Transverse colon (tissue), 4 donors: ENCODE measurements at regions not wholly inside any gene's neighbourhood (a gene's known extent, or its start where the extent isn't known, plus 50 kb on each side); places are given as distances from the start of the nearest gene placed in this dataset.

ENCODE experiments used
- DNase-seq: peaks from one replicate; pipeline ENCODE4 v3.0.0-alpha.2; 2019
- H3K27ac ChIP-seq, 4 donors: fragments of 200-600 bp; sonication (generic); 2 replicates each; pipeline ENCODE4 v1.5.1; 2016 to 2018; ENCODE audit warnings: inconsistent platforms in 4 of 4
- H3K27me3 ChIP-seq: fragments of 200-600 bp; sonication (generic); 2 replicates; pipeline ENCODE4 v1.5.1; 2017; ENCODE audit warnings: inconsistent platforms
- H3K36me3 ChIP-seq, 4 donors: fragments of 200-600 bp; sonication (generic); 2 replicates each; pipeline ENCODE4 v1.5.1; 2017 to 2019; ENCODE audit warnings: inconsistent platforms in 4 of 4
- H3K4me1 ChIP-seq, 4 donors: fragments of 200-600 bp; sonication (generic); 2 replicates each; pipeline ENCODE4 v1.5.1; 2017 to 2020; ENCODE audit warnings: inconsistent platforms in 4 of 4
- H3K4me3 ChIP-seq, 4 donors: fragments of 200-600 bp; sonication (generic); 1 replicate in 1 of 4; 2 replicates in 3 of 4; pipeline versions ENCODE4 v1.5.1 to v1.6.1; 2017 to 2019; ENCODE audit warnings: inconsistent platforms in 4 of 4
- H3K9me3 ChIP-seq, 2 donors: fragments of 200-600 bp; sonication (generic); 2 replicates each; pipeline ENCODE4 v1.5.1; 2017 to 2019; ENCODE audit warnings: inconsistent platforms in 2 of 2
- CTCF ChIP-seq, 5 experiments: fragments of 200-600 bp in 3 of 5; fragments of 450-650 bp in 2 of 5; sonication (generic) in 3 of 5; IDR thresholded peaks; 1 replicate in 2 of 5; 2 replicates in 3 of 5; pipeline ENCODE4 v1.5.1; 2016 to 2017; ENCODE audit warnings: antibody characterized with exemption in 5 of 5, inconsistent platforms in 3 of 5, mild to moderate bottlenecking in 2 of 5, moderate library complexity in 1 of 5
- EP300 ChIP-seq: sonication (generic); formaldehyde crosslinking; IDR thresholded peaks from one replicate; pipeline ENCODE4 v1.6.1; 2017; ENCODE audit warnings: antibody characterized with exemption, low read depth
- POLR2A ChIP-seq: fragments of 450-650 bp; IDR thresholded peaks from one replicate; pipeline ENCODE4 v1.6.1; 2016; ENCODE audit warnings: antibody characterized with exemption, mild to moderate bottlenecking, moderate library complexity
- POLR2AphosphoS5 ChIP-seq, 3 donors: sonication (generic); formaldehyde crosslinking; IDR thresholded peaks; one replicate each; pipeline ENCODE4 v1.6.1; 2016; ENCODE audit warnings: antibody characterized with exemption in 3 of 3
- WGBS, 2 donors: methylation state at CpG; one replicate each; pipeline ENCODE4 v1.1.5; 2018; ENCODE audit warnings: low coverage in 1 of 2; 5-methylcytosine and 5-hydroxymethylcytosine counted together
- in situ Hi-C, 4 donors: fragments of 200-750 bp; cut with MboI; loops; one replicate each; pipeline versions ENCODE4 v1.15.0 to v1.15.1; 2017; ENCODE audit warnings: low sequenced_read_pairs in 3 of 4, low pct_ligation_motif_present in 1 of 4, low pct_unique_long_range_greater_than_20kb in 1 of 4
- intact Hi-C: fragments of 100-400 bp; cut with DNase I; formaldehyde crosslinking; loops from one replicate; pipeline ENCODE4 v1.15.1; 2023; ENCODE audit warnings: low total_unique reads

GRCh38 chr2:215511454-215512346 is 75.8 kb upstream of the FN1 start:
- intact Hi-C loops, result no loop called here
- 87% methylated on average over 5 to 6 of the region's 6 CpGs for WGBS, 2 donors
- no peak for DNase-seq
- no peak overlapping the region for H3K27ac ChIP-seq
- no peaks in the 10 kb centered on the region for H3K27me3 ChIP-seq
- H3K4me1 ChIP-seq, result peaks cover 0 to 11% (median under 1%) of the 10 kb centered on the region in 4 donors
- no peak for TF ChIP-seq POLR2A
- TF ChIP-seq POLR2AphosphoS5 (IDR thresholded peaks at IDR 0.05), result no peak
- TF ChIP-seq CTCF (IDR thresholded peaks at IDR 0.05), result no peak
- no peak for TF ChIP-seq EP300
- no peaks in the 10 kb centered on the region for H3K36me3 ChIP-seq
- H3K9me3 ChIP-seq, result no peaks in the 10 kb centered on the region
- in situ Hi-C loops, result no loop called here
- H3K4me3 ChIP-seq, result no peak overlapping the region

- Histone ChIP-seq H3K4me1 (peaks cover 0 to 24% (median 10%) of the 10 kb centered on the region in 4 donors), H3K27me3 (no peaks in the 10 kb centered on the region), H3K4me3 (no peak overlapping the region), H3K36me3 (no peaks in the 10 kb centered on the region), H3K9me3 (no peaks in the 10 kb centered on the region), H3K27ac (no peak overlapping the region)
- no peak for DNase-seq
- TF ChIP-seq POLR2A (no peak), CTCF (IDR thresholded peaks at IDR 0.05) (no peak), POLR2AphosphoS5 (IDR thresholded peaks at IDR 0.05) (no peak), EP300 (no peak)
- in situ Hi-C loops, result no loop called here
- WGBS, 2 donors, result 38 to 57% methylated on average over 3 of the region's 3 CpGs
- intact Hi-C loops, result no loop called here
These were observed 72.0 kb upstream of the FN1 start for GRCh38 chr2:215507836-215508235.

- DNase-seq, result no peak
- intact Hi-C loops (no loop called here), in situ Hi-C loops (no loop called here)
- peaks cover 0 to 24% (median 10%) of the 10 kb centered on the region in 4 donors for H3K4me1 ChIP-seq
- H3K27ac ChIP-seq, result no peak overlapping the region
- TF ChIP-seq CTCF (IDR thresholded peaks at IDR 0.05), result no peak
- TF ChIP-seq EP300, result no peak
- TF ChIP-seq POLR2A, result no peak
- no peak for TF ChIP-seq POLR2AphosphoS5 (IDR thresholded peaks at IDR 0.05)
- H3K27me3 ChIP-seq, result no peaks in the 10 kb centered on the region
- no peaks in the 10 kb centered on the region for H3K36me3 ChIP-seq
- H3K9me3 ChIP-seq, result no peaks in the 10 kb centered on the region
- H3K4me3 ChIP-seq, result no peak overlapping the region
These were observed 71.3 kb upstream of the FN1 start for GRCh38 chr2:215507136-215507535.

DNA sequence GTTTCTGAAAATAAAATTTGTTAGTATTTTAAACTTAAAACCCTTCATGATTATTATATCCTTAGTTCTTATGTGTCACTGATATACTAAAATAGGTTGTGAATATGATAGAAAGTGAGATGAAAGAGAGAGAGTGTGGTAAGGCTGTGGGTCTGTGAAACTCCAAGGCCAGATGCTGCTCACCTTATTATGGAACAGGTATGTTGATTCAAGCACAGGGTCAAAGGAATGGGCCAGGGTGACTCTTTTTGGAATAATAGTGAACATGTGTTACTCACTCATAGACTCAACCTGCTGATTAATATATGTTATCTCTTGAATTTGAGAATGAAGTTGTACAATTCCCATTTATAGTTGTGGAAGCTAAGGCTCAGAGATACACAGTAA is 70.7 kb upstream of the FN1 start:
- no peaks in the 10 kb centered on the region for H3K36me3 ChIP-seq
- no peaks in the 10 kb centered on the region for H3K27me3 ChIP-seq
- TF ChIP-seq EP300 (no peak), POLR2AphosphoS5 (IDR thresholded peaks at IDR 0.05) (no peak), POLR2A (no peak)
- H3K4me3 ChIP-seq, result no peak overlapping the region
- H3K9me3 ChIP-seq, result no peaks in the 10 kb centered on the region
- H3K27ac ChIP-seq, result no peak overlapping the region
- in situ Hi-C loops, result no loop called here
- peaks cover 0 to 24% (median 10%) of the 10 kb centered on the region in 4 donors for H3K4me1 ChIP-seq
- intact Hi-C loops, result no loop called here
- no peak for DNase-seq
